Limb (tissue), 2 donors: ENCODE measurements at regions not wholly inside any gene's neighbourhood (a gene's known extent, or its start where the extent isn't known, plus 50 kb on each side); places are given as distances from the start of the nearest gene placed in this dataset.

Experiments
- DNase-seq, 2 donors: peaks; one replicate each; pipeline ENCODE4 v3.0.0-alpha.2; 2016; ENCODE audit errors: extremely low spot score in 2 of 2

DNA sequence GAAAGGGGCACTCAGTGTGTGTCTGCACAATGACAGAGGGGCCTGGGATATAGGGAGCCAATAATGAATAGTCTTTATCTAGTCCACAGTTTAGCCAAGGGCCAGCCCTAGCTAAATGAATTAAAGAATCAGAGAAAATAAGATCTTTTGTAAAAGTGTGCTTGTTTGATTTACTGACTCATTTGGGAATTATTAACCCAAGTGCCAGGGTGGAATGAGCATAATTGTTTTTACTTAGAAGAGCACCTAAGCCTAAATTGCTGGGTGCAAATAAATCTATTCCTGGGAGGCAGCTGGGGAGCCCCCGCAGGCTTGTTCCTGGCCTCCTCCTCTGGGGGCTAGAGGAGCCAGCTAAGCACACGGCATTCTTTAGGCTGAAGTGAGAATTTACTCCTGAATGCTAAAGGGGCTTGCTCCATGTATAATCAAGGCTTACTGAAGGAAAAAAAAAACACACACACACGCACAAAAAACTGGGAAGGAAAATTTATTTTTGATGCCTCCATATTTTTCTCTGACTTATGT lies 405.3 kb upstream of the SUCLG2 start:
- DNase-seq = no peak

GRCh38 chr3:68057637-68058320 lies 403.4 kb upstream of the SUCLG2 start:
- no peak for DNase-seq

- DNase-seq = no peak
These were observed 402.1 kb upstream of the SUCLG2 start for GRCh38 chr3:68056556-68056955.

DNA sequence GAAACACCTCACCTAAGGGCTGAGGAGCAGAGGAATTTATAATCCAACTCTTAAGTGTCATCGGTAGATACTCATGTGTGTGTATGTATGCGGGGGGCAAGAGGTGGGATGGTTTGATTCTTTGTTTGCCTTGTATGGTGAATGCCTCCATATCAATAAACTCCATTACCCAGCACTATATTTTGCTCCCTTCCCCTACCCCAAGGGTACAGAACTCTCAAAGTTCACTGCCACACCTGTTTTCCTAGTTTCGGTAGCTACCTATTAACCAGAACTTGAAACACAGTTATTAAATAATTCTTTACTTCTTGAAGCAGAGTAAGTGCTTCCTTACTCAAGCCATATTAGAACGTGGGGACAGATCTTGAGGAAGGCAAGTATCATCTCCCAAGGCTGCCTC lies 400.8 kb upstream of the SUCLG2 start:
- no peak for DNase-seq

GRCh38 chr3:68049776-68050175 lies 395.4 kb upstream of the SUCLG2 start:
- no peak for DNase-seq

DNA sequence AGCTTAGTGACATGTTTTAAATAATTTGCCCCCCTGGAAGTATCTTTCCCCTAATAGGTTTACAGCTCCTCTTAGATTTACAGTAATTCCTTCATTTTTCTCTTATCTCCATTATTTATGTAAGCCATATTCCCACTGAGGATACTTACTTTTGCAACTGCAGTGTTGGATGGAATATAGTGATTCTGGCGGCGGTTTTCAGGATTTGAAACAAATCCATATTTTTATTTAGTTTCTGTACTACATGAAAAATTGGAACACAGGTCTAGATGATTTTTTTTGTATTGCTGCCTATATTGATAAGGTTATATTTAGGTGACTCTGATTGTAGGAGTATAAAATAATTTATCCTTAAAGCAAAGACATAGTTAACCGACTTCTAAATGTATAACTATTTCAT lies 391.6 kb upstream of the SUCLG2 start:
- no peak for DNase-seq

DNA sequence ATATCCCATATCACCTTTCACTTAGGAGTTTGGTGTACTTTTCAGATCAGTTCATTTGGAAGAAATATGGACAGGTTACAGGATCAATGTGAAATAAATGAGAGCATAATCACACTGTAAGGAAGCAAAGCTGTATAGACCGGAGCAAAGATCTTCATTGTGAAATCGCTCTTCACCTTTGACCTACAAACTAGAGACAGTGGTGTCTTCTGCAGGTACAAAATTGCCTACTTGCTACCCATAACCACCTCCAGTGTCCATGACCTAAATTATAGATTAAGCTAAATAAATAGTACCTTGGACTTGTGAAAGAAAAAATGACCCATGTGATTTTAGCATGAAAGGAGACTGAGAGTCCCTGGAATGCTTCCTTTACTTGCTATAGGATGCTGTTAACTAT lies 379.5 kb upstream of the SUCLG2 start:
- DNase-seq = no peak

GRCh38 chr3:68032209-68032608 lies 377.8 kb upstream of the SUCLG2 start:
- no peak for DNase-seq

- DNase-seq = no peak
These were observed 370.8 kb upstream of the SUCLG2 start for GRCh38 chr3:68025189-68025588.

DNA sequence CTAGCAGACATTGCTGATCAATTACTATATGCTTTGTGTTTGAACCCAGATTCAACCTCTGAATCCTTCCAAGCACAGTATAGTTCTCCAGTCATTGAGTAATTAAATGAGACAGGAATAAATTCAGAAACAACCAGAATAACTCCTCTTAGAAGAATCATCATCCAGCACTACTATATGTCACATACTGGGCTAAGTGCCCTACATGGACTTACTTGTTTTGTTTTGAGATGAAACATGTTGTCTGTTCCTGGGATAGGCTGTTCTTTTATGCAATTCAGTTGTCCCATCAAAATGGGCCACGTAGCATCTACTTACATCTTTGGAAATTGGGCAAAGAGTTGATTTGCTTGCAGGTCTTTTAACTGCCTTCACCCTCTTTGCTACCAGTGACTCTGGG lies 365.5 kb upstream of the SUCLG2 start:
- no peak for DNase-seq

DNA sequence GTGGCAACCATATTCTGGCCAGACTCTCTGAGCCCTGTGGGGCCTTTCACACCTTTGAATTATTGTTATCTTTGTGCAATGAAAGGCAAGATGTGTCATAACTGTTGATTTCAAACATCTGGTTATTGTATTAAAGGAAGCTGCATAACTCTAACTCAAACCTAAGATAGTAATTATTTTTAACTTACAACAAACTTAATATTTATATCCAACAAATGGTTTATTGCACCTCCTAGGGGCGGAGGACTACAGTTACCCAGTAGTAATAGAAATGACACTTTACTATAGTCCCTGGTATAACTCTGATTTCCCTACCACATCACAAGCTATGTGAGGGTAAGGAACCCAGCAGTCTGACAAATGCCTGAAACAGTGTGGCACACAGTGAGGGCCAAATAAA lies 363.9 kb upstream of the SUCLG2 start:
- no peak for DNase-seq

GRCh38 chr3:68017069-68017468 lies 362.7 kb upstream of the SUCLG2 start:
- no peak for DNase-seq

GRCh38 chr3:68009900-68010299 lies 355.5 kb upstream of the SUCLG2 start:
- DNase-seq = no peak

DNA sequence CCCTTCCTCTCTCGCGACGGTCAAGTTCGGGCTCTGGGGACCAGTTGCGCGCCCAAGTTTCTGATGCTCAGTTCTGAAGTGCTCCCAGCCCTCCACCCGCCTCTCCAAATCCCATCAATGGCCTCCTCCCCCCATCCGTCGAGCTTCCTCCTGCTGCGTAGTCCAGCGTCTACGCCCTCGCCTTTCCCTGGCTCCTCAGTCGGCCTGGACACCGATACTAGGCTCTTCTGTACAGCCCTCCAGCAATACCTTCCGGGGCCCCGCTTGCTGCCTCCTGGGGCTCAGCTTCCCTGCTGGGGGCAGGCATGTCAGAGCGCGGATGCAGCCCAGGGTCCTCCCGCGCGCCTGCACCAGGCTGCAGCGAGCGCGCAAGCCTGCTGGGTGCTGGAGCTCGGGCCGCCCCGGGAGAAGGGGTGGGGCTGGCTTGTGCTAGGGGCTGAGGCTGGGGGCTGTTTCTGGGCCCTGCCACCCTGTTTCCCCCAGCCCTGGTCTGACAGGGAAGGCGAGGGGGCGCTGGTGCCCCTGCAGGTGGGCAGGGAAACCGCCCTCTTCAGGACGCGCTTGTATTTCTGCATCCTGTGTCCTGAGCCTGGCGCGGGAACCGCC lies 353.3 kb upstream of the SUCLG2 start:
- peak in 1 of 2 donors; percentile 63 for DNase-seq

DNA sequence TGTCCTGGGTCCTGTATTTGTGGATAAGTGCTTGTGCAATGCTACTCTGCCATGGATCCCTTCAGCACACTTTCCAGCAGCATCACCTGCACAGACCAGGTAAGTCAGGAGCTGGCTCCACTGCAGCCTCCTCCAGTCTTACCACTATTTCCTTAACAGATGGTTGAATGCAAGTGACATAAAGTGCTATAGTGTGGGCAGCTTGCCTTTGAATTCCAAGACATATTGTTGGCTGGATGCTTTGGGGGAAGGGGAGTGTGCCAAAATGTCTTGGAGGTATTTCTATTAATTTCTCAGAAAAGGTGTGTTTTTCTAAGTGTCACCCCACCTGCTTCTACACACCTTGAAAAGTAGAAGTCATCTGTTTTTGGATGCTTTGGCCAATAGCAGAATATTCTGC lies 352.2 kb upstream of the SUCLG2 start:
- no peak for DNase-seq

DNA sequence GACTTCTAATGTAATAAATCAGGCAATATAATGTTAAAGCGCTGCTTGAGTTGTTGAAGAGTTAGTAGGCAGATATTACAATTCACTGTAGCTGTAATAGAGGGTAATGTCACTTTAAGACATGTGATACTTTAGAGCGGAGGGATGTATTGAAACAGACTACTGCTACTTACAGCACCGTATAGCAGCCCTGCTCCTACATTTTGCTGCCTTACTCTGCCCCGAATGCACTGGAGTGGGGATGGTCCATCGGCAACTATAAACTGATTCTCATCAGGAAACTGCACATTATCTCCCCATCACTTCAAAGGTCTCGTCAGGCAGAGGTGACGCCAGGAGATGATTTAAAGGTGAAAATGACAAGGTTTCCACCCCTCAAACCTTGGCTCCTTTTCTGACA lies 349.7 kb upstream of the SUCLG2 start:
- DNase-seq = no peak

DNA sequence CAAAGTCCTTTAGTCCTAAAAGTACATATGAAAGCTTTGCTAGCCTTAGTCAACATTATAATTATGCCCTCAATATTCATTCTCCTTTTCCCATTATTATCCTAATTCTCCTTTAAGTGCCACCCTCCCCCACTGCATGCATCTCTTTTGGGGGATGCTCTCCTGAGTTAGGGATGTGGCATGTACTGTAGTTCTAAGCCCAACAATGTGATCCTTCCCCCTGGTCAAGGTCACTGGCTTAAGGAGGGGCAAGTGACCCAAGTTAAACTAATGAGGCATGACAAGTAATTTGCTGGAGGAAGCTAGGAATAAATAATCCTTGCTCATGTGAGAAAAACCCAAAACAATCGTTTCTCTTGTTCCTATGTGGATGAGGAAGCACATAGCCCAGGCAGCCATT lies 343.9 kb upstream of the SUCLG2 start:
- DNase-seq = no peak

DNA sequence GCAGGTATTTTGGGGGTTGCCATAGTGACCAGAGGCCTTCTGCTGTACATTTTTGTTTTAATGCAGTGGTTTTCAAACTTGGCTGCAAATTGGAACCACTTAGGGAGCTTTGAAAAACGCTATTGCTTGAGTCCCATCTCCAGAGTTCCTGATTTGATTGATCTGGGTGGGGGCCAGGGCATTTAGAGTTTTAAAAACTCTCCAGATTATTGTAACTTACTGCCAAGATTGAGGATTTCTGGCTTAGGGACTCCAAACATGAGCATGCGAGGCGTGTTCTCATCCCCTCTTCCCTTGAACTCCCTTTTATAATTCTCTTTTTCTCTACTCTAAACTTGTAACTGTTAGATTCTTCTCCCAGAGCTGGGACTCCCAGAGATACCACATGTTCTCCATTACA lies 340.8 kb upstream of the SUCLG2 start:
- peak in 1 of 2 donors; percentile 21 for DNase-seq

DNA sequence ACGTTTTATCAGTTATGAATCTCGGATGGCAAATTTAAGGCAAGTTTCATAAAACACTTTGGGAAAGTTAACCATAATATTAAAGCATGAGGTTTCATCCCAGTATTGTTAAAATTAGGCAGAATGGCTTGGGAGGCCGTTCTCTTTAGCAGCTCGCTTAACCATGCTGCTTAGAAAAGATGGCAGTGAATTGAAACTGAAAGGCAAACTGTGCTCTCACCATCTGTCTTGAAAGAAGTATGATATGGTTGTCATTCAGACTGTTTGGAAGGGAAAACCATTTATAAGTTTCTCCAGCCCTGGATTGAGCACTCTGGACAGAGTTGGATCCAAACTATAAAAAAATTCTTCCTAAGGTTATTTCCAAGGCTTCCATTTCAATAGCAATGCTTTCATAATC lies 332.3 kb upstream of the SUCLG2 start:
- DNase-seq = no peak

DNA sequence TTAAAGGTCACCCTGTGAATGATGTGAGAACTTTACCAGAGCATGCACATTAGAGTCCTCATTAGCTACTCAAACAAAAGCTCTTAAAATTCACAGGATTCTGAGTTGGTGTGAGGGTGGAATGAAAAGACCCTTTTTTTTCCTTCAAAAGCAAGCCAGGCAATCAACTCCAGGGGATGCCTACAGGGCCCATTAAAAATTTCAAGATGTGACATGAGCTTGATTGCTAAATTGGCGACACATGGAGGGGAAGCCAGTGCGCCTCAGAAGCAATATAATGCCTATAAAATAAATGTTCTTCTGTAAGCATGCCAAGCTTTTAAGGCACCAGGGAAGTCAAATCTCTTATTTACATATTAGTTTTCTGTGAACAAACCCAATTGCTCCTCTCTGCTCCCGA lies 328.8 kb upstream of the SUCLG2 start:
- DNase-seq = no peak

DNA sequence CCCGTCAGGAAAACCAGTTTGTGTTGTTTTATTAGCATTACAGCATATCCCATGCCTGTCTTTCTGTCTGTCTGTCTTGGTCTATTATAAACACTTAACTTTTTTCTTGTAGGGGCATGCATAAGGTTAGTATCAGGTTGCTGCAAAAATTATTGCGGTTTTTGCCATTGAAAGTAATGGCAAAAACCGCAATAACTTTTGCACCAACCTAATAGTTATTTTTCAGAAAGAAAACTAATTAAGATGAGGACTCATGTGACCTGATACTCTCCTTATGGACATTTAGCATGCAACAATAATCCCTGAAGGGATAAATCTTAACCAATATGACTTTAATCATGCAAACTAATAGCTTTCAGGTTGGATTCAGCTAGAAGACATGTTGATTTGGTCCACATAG lies 326.7 kb upstream of the SUCLG2 start:
- DNase-seq = no peak

GRCh38 chr3:67979342-67979741 lies 324.9 kb upstream of the SUCLG2 start:
- DNase-seq = no peak

GRCh38 chr3:67977762-67978161 lies 323.4 kb upstream of the SUCLG2 start:
- DNase-seq = no peak
